GM23248 (cell line): ENCODE measurements at regions not wholly inside any gene's neighbourhood (a gene's known extent, or its start where the extent isn't known, plus 50 kb on each side); places are given as distances from the start of the nearest gene placed in this dataset.

Source experiments
- DNase-seq: peaks from one replicate; pipeline ENCODE4 v3.0.0-alpha.2; 2015
- H2AFZ ChIP-seq: fragments of 200-600 bp; sonication (generic); 2 replicates; pipeline ENCODE4 v1.6.1; 2016; ENCODE audit warnings: antibody characterized with exemption
- H3F3A ChIP-seq: fragments of 200-600 bp; sonication (generic); 2 replicates; pipeline ENCODE4 v1.6.1; 2016; ENCODE audit warnings: mild to moderate bottlenecking, antibody characterized with exemption, mixed run types; ENCODE audit not compliant: insufficient read depth
- H3K27ac ChIP-seq: fragments of 200-600 bp; sonication (generic); 2 replicates; pipeline ENCODE4 v1.5.1; 2016; ENCODE audit warnings: mild to moderate bottlenecking
- H3K27me3 ChIP-seq: fragments of 200-600 bp; sonication (generic); replicated peaks from 2 replicates; pipeline ENCODE4 v1.6.1; 2016; ENCODE audit warnings: mild to moderate bottlenecking; ENCODE audit not compliant: insufficient read depth
- H3K36me3 ChIP-seq: fragments of 200-600 bp; sonication (generic); 2 replicates; pipeline ENCODE4 v1.6.1; 2016; ENCODE audit warnings: low read depth, mild to moderate bottlenecking
- H3K4me1 ChIP-seq: fragments of 200-600 bp; sonication (generic); 2 replicates; pipeline ENCODE4 v1.6.1; 2016; ENCODE audit warnings: mild to moderate bottlenecking; ENCODE audit not compliant: insufficient read depth
- H3K4me2 ChIP-seq: fragments of 200-600 bp; sonication (generic); one replicate; pipeline ENCODE4 v1.6.1; 2016; ENCODE audit warnings: mild to moderate bottlenecking; ENCODE audit not compliant: unreplicated experiment
- H3K4me3 ChIP-seq: fragments of 200-600 bp; sonication (generic); 2 replicates; pipeline ENCODE4 v1.5.1; 2016; ENCODE audit warnings: mild to moderate bottlenecking
- H3K79me2 ChIP-seq: fragments of 200-600 bp; sonication (generic); 2 replicates; pipeline ENCODE4 v1.6.1; 2016; ENCODE audit warnings: mild to moderate bottlenecking; ENCODE audit not compliant: insufficient read depth
- H3K9ac ChIP-seq: fragments of 200-600 bp; sonication (generic); 2 replicates; pipeline ENCODE4 v1.6.1; 2016; ENCODE audit warnings: mild to moderate bottlenecking
- H3K9me2 ChIP-seq: fragments of 200-600 bp; sonication (generic); 2 replicates; pipeline ENCODE4 v1.6.1; 2016; ENCODE audit warnings: mixed run types, mild to moderate bottlenecking, moderate library complexity; ENCODE audit not compliant: insufficient read depth
- H3K9me3 ChIP-seq: fragments of 200-600 bp; sonication (generic); one replicate; pipeline ENCODE4 v1.6.1; 2017; ENCODE audit warnings: low read depth
- H4K20me1 ChIP-seq: fragments of 200-600 bp; sonication (generic); 2 replicates; pipeline ENCODE4 v1.6.0; 2016; ENCODE audit not compliant: insufficient read depth
- EZH2 ChIP-seq: fragments of 200-600 bp; sonication (generic); IDR thresholded peaks from 2 replicates; pipeline ENCODE4 v1.6.1; 2018; ENCODE audit warnings: antibody characterized with exemption, mild to moderate bottlenecking; ENCODE audit not compliant: insufficient read depth, poor library complexity, severe bottlenecking
- EZH2phosphoT487 ChIP-seq: fragments of 200-600 bp; sonication (generic); IDR thresholded peaks from 2 replicates; pipeline ENCODE4 v1.6.1; 2018; ENCODE audit warnings: antibody characterized with exemption, moderate library complexity, mild to moderate bottlenecking, low read depth; ENCODE audit not compliant: insufficient read depth
- WGBS, 2 experiments: methylation state at CpG; one replicate each; pipeline ENCODE4 v1.1.6; 2015 to 2017; ENCODE audit warnings: low lambda C conversion rate in 2 of 2, low coverage in 1 of 2; ENCODE audit errors: missing lambda C conversion rate in 2 of 2; 5-methylcytosine and 5-hydroxymethylcytosine counted together
- in situ Hi-C: fragments of 300-500 bp; cut with MboI; formaldehyde crosslinking; loops from 2 replicates; pipeline ENCODE4 v1.15.0; 2020

DNA sequence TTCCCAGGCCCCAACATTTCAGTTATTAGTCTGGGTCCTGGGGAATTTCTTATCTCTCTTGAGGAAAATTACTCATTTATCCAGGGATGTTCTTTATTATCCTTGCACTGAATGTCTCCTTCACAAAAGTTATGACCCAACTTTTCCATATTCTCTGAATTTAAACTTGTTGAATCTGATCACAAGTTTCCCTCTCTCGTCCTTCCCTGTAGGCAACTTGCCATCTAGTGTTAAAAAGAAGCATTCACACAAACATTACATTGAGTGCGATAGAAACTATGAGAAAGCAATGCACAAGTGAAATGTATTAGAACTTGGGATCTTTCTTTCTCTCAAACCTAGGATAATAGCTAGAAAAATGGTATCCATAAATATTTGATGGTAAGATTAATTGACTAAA, 608.4 kb downstream of the FSCB start:
- H3K79me2 ChIP-seq = no peaks in the 10 kb centered on the region
- H3K9me2 ChIP-seq = no peaks in the 10 kb centered on the region
- no peak overlapping the region for H3K4me3 ChIP-seq
- H3K36me3 ChIP-seq = no peaks in the 10 kb centered on the region
- H3K4me1 ChIP-seq = no peaks in the 10 kb centered on the region
- DNase-seq = no peak
- no peak overlapping the region for H3K4me2 ChIP-seq
- H3F3A ChIP-seq = no peaks in the 10 kb centered on the region
- no peaks in the 10 kb centered on the region for H3K27me3 ChIP-seq
- TF ChIP-seq EZH2phosphoT487 = no peak
- no peak for TF ChIP-seq EZH2
- H3K27ac ChIP-seq = no peak overlapping the region
- WGBS, 2 experiments = 5 to 12% methylated on average over 2 of the region's 2 CpGs
- H3K9me3 ChIP-seq = no peaks in the 10 kb centered on the region
- H2AFZ ChIP-seq = no peak overlapping the region
- H4K20me1 ChIP-seq = no peaks in the 10 kb centered on the region
- in situ Hi-C loops = no loop called here
- no peak overlapping the region for H3K9ac ChIP-seq

DNA sequence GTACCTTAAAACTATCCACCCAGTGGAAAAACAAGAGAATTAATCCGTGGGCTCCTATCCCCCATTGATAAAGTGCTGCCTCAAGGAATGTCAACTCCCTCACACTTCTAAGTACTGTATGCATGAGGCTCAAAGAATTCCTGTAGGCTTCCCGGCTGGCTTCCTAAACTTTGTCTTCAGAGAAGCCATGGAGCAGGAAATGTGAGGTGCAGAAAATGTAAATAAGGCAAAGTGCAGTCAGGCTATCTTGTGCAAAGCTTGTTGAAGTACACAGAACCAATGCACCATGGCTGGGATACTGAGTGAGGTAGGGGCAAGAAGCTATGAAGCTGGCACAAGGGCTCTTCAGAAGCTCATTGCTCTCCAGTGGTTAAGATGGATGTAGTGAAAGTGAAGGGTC, 611.0 kb downstream of the FSCB start:
- H3K36me3 ChIP-seq = no peaks in the 10 kb centered on the region
- H3K27ac ChIP-seq = no peak overlapping the region
- TF ChIP-seq EZH2phosphoT487 (no peak), EZH2 (no peak)
- no peak overlapping the region for H3K9ac ChIP-seq
- H4K20me1 ChIP-seq = no peaks in the 10 kb centered on the region
- WGBS, 2 experiments = 48 to 51% methylated on average over 2 of the region's 2 CpGs
- no peak overlapping the region for H3K4me3 ChIP-seq
- no peak overlapping the region for H3K4me2 ChIP-seq
- H3F3A ChIP-seq = no peaks in the 10 kb centered on the region
- in situ Hi-C loops = no loop called here
- no peak for DNase-seq
- H2AFZ ChIP-seq = no peak overlapping the region
- no peaks in the 10 kb centered on the region for H3K4me1 ChIP-seq
- no peaks in the 10 kb centered on the region for H3K27me3 ChIP-seq
- no peaks in the 10 kb centered on the region for H3K79me2 ChIP-seq
- H3K9me2 ChIP-seq = no peaks in the 10 kb centered on the region
- H3K9me3 ChIP-seq = no peaks in the 10 kb centered on the region

DNA sequence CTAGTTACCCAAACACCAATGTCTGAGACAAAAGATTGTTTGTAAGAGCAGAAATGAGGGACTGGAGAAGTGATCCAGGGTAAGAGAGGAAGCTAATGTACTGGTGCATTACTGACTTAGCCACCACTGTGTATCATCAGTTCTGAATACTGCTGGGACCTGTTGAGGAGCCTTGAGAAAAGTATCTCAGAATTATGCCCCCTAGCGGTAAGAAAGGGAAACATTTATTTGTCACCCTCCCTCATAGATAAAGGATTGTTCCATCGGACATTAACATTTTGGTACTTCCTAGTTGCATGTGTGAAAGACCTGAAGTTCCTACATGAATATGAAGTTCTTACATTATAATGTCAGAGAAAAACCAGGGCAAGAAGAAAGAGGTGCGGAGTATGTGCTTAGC, 612.5 kb downstream of the FSCB start:
- H2AFZ ChIP-seq = no peak overlapping the region
- no peak overlapping the region for H3K27ac ChIP-seq
- no peaks in the 10 kb centered on the region for H3K9me3 ChIP-seq
- H3K36me3 ChIP-seq = no peaks in the 10 kb centered on the region
- H3K4me3 ChIP-seq = no peak overlapping the region
- no peaks in the 10 kb centered on the region for H3K9me2 ChIP-seq
- in situ Hi-C loops = no loop called here
- H3K9ac ChIP-seq = no peak overlapping the region
- DNase-seq = peak; percentile 38
- no peak for TF ChIP-seq EZH2phosphoT487
- no peak for TF ChIP-seq EZH2
- no peaks in the 10 kb centered on the region for H3F3A ChIP-seq
- H3K4me1 ChIP-seq = no peaks in the 10 kb centered on the region
- 52 to 59% methylated on average over 3 of the region's 3 CpGs for WGBS, 2 experiments
- H3K27me3 ChIP-seq = no peaks in the 10 kb centered on the region
- H3K79me2 ChIP-seq = no peaks in the 10 kb centered on the region
- no peak overlapping the region for H3K4me2 ChIP-seq
- no peaks in the 10 kb centered on the region for H4K20me1 ChIP-seq

DNA sequence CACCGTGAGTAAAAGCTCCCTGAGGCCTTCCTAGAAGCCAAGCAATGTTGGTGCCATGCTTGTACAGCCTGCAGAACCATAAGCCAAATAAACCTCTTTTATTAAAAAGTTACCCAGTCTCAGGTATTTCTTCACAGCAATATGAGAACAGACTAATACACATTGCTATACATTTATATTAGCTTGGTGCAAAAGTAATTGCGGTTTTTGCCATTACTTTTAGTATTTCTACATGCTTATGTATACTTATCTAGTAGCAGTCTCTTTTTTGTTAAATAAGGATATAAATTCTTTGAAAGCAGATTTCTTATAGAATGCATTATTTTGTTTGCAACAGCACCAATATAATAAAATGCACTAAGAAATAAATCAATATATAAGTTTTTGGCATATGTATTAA, 619.6 kb downstream of the FSCB start:
- no peak for TF ChIP-seq EZH2phosphoT487
- TF ChIP-seq EZH2 = no peak
- Histone ChIP-seq H4K20me1 (no peaks in the 10 kb centered on the region), H3K9ac (no peak overlapping the region), H3K27ac (no peak overlapping the region), H3K9me3 (no peaks in the 10 kb centered on the region), H3K36me3 (no peaks in the 10 kb centered on the region), H3K4me2 (no peak overlapping the region), H2AFZ (no peak overlapping the region), H3K79me2 (no peaks in the 10 kb centered on the region), H3F3A (no peaks in the 10 kb centered on the region), H3K4me3 (no peak overlapping the region), H3K4me1 (no peaks in the 10 kb centered on the region), H3K9me2 (no peaks in the 10 kb centered on the region), H3K27me3 (no peaks in the 10 kb centered on the region)
- WGBS, 2 experiments = 46 to 50% methylated on average over 2 of the region's 2 CpGs
- in situ Hi-C loops = no loop called here
- DNase-seq = no peak

DNA sequence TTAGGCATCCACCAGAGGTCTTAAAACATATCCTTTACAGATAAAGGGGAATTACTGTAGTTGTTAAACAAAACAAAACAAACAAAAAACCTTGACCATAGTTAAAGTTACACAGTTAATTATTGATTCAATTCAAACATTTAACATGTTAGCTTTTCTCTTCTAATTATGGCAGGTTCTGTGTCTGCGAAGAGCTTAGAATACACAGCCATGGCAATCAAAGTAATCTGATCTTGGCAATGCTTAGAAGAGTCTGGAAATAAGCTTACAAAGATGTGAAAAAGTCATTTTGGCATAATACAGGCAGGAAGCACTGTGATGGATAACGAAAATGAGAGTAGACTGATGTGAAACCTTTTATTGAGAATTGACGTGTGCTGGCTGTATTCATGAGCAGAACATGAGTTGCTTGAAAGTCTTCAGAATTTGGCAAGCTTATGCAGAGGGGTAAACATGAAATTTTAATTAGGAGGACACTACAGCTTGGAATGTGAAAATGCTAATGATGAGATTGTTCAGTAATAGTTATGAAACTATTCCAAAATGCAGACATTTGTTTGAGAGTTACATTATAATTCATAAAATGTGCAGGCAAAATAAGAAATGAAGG, 629.6 kb downstream of the FSCB start:
- H3K27me3 ChIP-seq = no peaks in the 10 kb centered on the region
- H2AFZ ChIP-seq = no peak overlapping the region
- DNase-seq = no peak
- 1 to 3% methylated on average over 3 of the region's 3 CpGs for WGBS, 2 experiments
- H3K9me2 ChIP-seq = no peaks in the 10 kb centered on the region
- no peaks in the 10 kb centered on the region for H3K9me3 ChIP-seq
- H3K79me2 ChIP-seq = no peaks in the 10 kb centered on the region
- H3K9ac ChIP-seq = no peak overlapping the region
- no peak overlapping the region for H3K27ac ChIP-seq
- in situ Hi-C loops = no loop called here
- H3K4me1 ChIP-seq = no peaks in the 10 kb centered on the region
- no peak overlapping the region for H3K4me2 ChIP-seq
- H3K36me3 ChIP-seq = no peaks in the 10 kb centered on the region
- H4K20me1 ChIP-seq = no peaks in the 10 kb centered on the region
- H3K4me3 ChIP-seq = no peak overlapping the region
- H3F3A ChIP-seq = no peaks in the 10 kb centered on the region
- TF ChIP-seq EZH2phosphoT487 = no peak
- no peak for TF ChIP-seq EZH2
